Mesothelial cell of epicardium (in vitro differentiated cells): ENCODE measurements at regions not wholly inside any gene's neighbourhood (a gene's known extent, or its start where the extent isn't known, plus 50 kb on each side); places are given as distances from the start of the nearest gene placed in this dataset.

Experiments
- DNase-seq, 2 experiments: peaks; one replicate each; pipeline ENCODE4 v3.0.0; 2021; ENCODE audit warnings: low spot score in 2 of 2; ENCODE audit not compliant: unreplicated experiment in 2 of 2
- H3K27ac Mint-ChIP-seq: 2 replicates; pipeline ENCODE4 v1.8.0; 2021; ENCODE audit warnings: mixed read lengths
- H3K27me3 Mint-ChIP-seq: 2 replicates; pipeline ENCODE4 v1.8.0; 2021; ENCODE audit warnings: low read depth, mixed read lengths
- H3K36me3 Mint-ChIP-seq: 2 replicates; pipeline ENCODE4 v1.8.0; 2021; ENCODE audit warnings: mixed read lengths
- H3K4me1 Mint-ChIP-seq: 2 replicates; pipeline ENCODE4 v1.8.0; 2021; ENCODE audit warnings: mixed read lengths
- H3K4me3 Mint-ChIP-seq: 2 replicates; pipeline ENCODE4 v1.8.0; 2021; ENCODE audit warnings: mild to moderate bottlenecking, moderate library complexity, mixed read lengths
- H3K9me3 Mint-ChIP-seq: 2 replicates; pipeline ENCODE4 v1.8.0; 2021; ENCODE audit warnings: mixed read lengths
- CTCF ChIP-seq: fragments of 200-600 bp; sonication (generic); IDR thresholded peaks from one replicate; pipeline ENCODE4 v1.5.0; 2021; ENCODE audit warnings: antibody characterized with exemption; ENCODE audit not compliant: unreplicated experiment

GRCh38 chr12:86826051-86826450, 569.9 kb upstream of the MGAT4C start:
- H3K4me1 Mint-ChIP-seq: peaks cover 3% of the 10 kb centered on the region
- H3K4me3 Mint-ChIP-seq: no peak overlapping the region
- H3K27ac Mint-ChIP-seq: no peak overlapping the region
- H3K9me3 Mint-ChIP-seq: no peaks in the 10 kb centered on the region
- H3K36me3 Mint-ChIP-seq: no peaks in the 10 kb centered on the region
- no peaks in the 10 kb centered on the region for H3K27me3 Mint-ChIP-seq
- no peak for TF ChIP-seq CTCF
- no peak for DNase-seq

GRCh38 chr12:86801439-86801838, 545.2 kb upstream of the MGAT4C start:
- Mint-ChIP-seq H3K4me1 (peaks cover 4% of the 10 kb centered on the region), H3K27me3 (no peaks in the 10 kb centered on the region), H3K4me3 (no peak overlapping the region), H3K27ac (no peak overlapping the region), H3K9me3 (peaks cover 5% of the 10 kb centered on the region), H3K36me3 (no peaks in the 10 kb centered on the region)
- TF ChIP-seq CTCF: no peak
- DNase-seq: no peak

GRCh38 chr12:86799616-86800015, 543.4 kb upstream of the MGAT4C start:
- H3K36me3 Mint-ChIP-seq: no peaks in the 10 kb centered on the region
- no peak for TF ChIP-seq CTCF

GRCh38 chr12:86796550-86796949, 540.4 kb upstream of the MGAT4C start:
- Mint-ChIP-seq H3K4me1 (peaks cover 4% of the 10 kb centered on the region), H3K4me3 (no peak overlapping the region), H3K36me3 (no peaks in the 10 kb centered on the region), H3K27me3 (no peaks in the 10 kb centered on the region), H3K9me3 (no peaks in the 10 kb centered on the region), H3K27ac (no peak overlapping the region)
- no peak for TF ChIP-seq CTCF
- DNase-seq: no peak

More at GRCh38 chr12:86799616-86800015, 543.4 kb upstream of the MGAT4C start:
- Mint-ChIP-seq H3K9me3 (no peaks in the 10 kb centered on the region), H3K27ac (no peak overlapping the region), H3K27me3 (no peaks in the 10 kb centered on the region), H3K4me3 (no peak overlapping the region), H3K4me1 (peaks cover 4% of the 10 kb centered on the region)
- DNase-seq: no peak

- Mint-ChIP-seq H3K27ac (no peak overlapping the region), H3K4me3 (no peak overlapping the region), H3K9me3 (no peaks in the 10 kb centered on the region), H3K27me3 (no peaks in the 10 kb centered on the region), H3K4me1 (no peaks in the 10 kb centered on the region), H3K36me3 (no peaks in the 10 kb centered on the region)
- TF ChIP-seq CTCF: no peak
- DNase-seq: no peak
Observed at GRCh38 chr12:86788661-86789060, 532.5 kb upstream of the MGAT4C start.

- TF ChIP-seq CTCF: no peak
- DNase-seq: no peak
- Mint-ChIP-seq H3K4me1 (no peaks in the 10 kb centered on the region), H3K27me3 (no peaks in the 10 kb centered on the region), H3K4me3 (no peak overlapping the region), H3K9me3 (peaks cover 5% of the 10 kb centered on the region), H3K27ac (no peak overlapping the region), H3K36me3 (no peaks in the 10 kb centered on the region)
Observed at GRCh38 chr12:86787419-86787818, 531.2 kb upstream of the MGAT4C start.
